ENCODE measurements at regions not wholly inside any gene's neighbourhood (a gene's known extent, or its start where the extent isn't known, plus 50 kb on each side); places are given as distances from the start of the nearest gene placed in this dataset.

GRCh38 chr15:39511000-39511915, 69.6 kb upstream of the THBS1 start:
- H3K27ac ChIP-seq, result no peak overlapping the region
- ChIA-PET POLR2A (ENCODE audit: low non-redundant PET) (no interaction called here), CTCF (interaction anchor here (0.5 to 1.6 kb wide), 3 partner anchors 69 to 698 kb away, joined by 3 to 5 read pairs (median 3); no protein-coding TSS in a partner anchor)
- DNase-seq (ENCODE audit: low spot score), result peak; percentile 59
- no peak for TF ChIP-seq CTCF (conservative IDR thresholded peaks at IDR 0.05; ENCODE audit: low read depth)

- ChIA-PET CTCF (interaction anchor here (0.5 to 1.6 kb wide), 3 partner anchors 68 to 699 kb away, joined by 3 to 5 read pairs (median 3); no protein-coding TSS in a partner anchor), POLR2A (ENCODE audit: low non-redundant PET) (no interaction called here)
- no peak for TF ChIP-seq CTCF (conservative IDR thresholded peaks at IDR 0.05; ENCODE audit: low read depth)
- no peak overlapping the region for H3K27ac ChIP-seq
- no peak for DNase-seq (ENCODE audit: low spot score)
Observed at GRCh38 chr15:39511916-39512260, 69.0 kb upstream of the THBS1 start.

- ChIA-PET POLR2A (ENCODE audit: low non-redundant PET) (no interaction called here), CTCF (no interaction called here)
- no peak for DNase-seq (ENCODE audit: low spot score)
- H3K27ac ChIP-seq, result no peak overlapping the region
- TF ChIP-seq CTCF (conservative IDR thresholded peaks at IDR 0.05; ENCODE audit: low read depth), result no peak
Observed at GRCh38 chr15:39512643-39513042, 68.2 kb upstream of the THBS1 start.

GRCh38 chr15:39513936-39514335, 66.9 kb upstream of the THBS1 start:
- ChIA-PET POLR2A (ENCODE audit: low non-redundant PET) (no interaction called here), CTCF (no interaction called here)
- no peak overlapping the region for H3K27ac ChIP-seq
- DNase-seq (ENCODE audit: low spot score), result no peak
- TF ChIP-seq CTCF (conservative IDR thresholded peaks at IDR 0.05; ENCODE audit: low read depth), result no peak

GRCh38 chr15:39514933-39515332, 65.9 kb upstream of the THBS1 start:
- TF ChIP-seq CTCF (conservative IDR thresholded peaks at IDR 0.05; ENCODE audit: low read depth), result no peak

GRCh38 chr15:39515765-39516164, 65.1 kb upstream of the THBS1 start:
- ChIA-PET CTCF (no interaction called here), POLR2A (ENCODE audit: low non-redundant PET) (no interaction called here)
- no peak overlapping the region for H3K27ac ChIP-seq
- TF ChIP-seq CTCF (conservative IDR thresholded peaks at IDR 0.05; ENCODE audit: low read depth), result no peak
- DNase-seq (ENCODE audit: low spot score), result no peak

More at GRCh38 chr15:39514933-39515332, 65.9 kb upstream of the THBS1 start:
- no peak overlapping the region for H3K27ac ChIP-seq
- ChIA-PET POLR2A (ENCODE audit: low non-redundant PET) (no interaction called here), CTCF (no interaction called here)
- no peak for DNase-seq (ENCODE audit: low spot score)

Data from RWPE1 (cell line).